GM21717 (cell line): ENCODE measurements at regions not wholly inside any gene's neighbourhood (a gene's known extent, or its start where the extent isn't known, plus 50 kb on each side); places are given as distances from the start of the nearest gene placed in this dataset.
"Not testable (repeated sequence)": the region's sequence is repeated elsewhere in the genome, so short reads cannot be mapped to it uniquely, and the experiment has no call there.

Experiments
- ATAC-seq: cut with Tn5 transposase; IDR thresholded peaks from one replicate; pipeline ENCODE4 v1.9.1; 2021; ENCODE audit warnings: mild to moderate bottlenecking, moderate library complexity; ENCODE audit not compliant: unreplicated experiment

GRCh38 chr6:128738112-128738511 is 144.8 kb upstream of the LAMA2 start:
- ATAC-seq: peak; percentile 99

- ATAC-seq: no peak
These were observed 146.2 kb upstream of the LAMA2 start for GRCh38 chr6:128736780-128737179.

- ATAC-seq: no peak
These were observed 151.4 kb upstream of the LAMA2 start for GRCh38 chr6:128731249-128732165.

GRCh38 chr6:128727500-128727899 is 155.4 kb upstream of the LAMA2 start:
- ATAC-seq: no peak

- ATAC-seq: no peak
These were observed 157.4 kb upstream of the LAMA2 start for GRCh38 chr6:128725271-128726233.

- no peak for ATAC-seq
These were observed 158.2 kb upstream of the LAMA2 start for GRCh38 chr6:128724738-128725137.

GRCh38 chr6:128723667-128724066 is 159.3 kb upstream of the LAMA2 start:
- ATAC-seq: no peak

- ATAC-seq: no peak
These were observed 162.0 kb upstream of the LAMA2 start for GRCh38 chr6:128720891-128721290.

- no peak for ATAC-seq
These were observed 163.2 kb upstream of the LAMA2 start for GRCh38 chr6:128719786-128720185.

GRCh38 chr6:128713461-128713860 is 169.5 kb upstream of the LAMA2 start:
- no peak for ATAC-seq

- no peak for ATAC-seq
These were observed 170.0 kb upstream of the LAMA2 start for GRCh38 chr6:128712898-128713297.

GRCh38 chr6:128711149-128711548 is 171.8 kb upstream of the LAMA2 start:
- ATAC-seq: no peak

- ATAC-seq: no peak
These were observed 172.6 kb upstream of the LAMA2 start for GRCh38 chr6:128710315-128710714.

GRCh38 chr6:128704601-128705000 is 178.3 kb upstream of the LAMA2 start:
- ATAC-seq: no peak

GRCh38 chr6:128703794-128704193 is 179.1 kb upstream of the LAMA2 start:
- ATAC-seq: not testable (repeated sequence)

GRCh38 chr6:128696691-128697689 is 176.6 kb upstream of the PTPRK start:
- ATAC-seq: no peak

- peak; percentile 46 for ATAC-seq
These were observed 174.1 kb upstream of the PTPRK start for GRCh38 chr6:128694303-128695009.

GRCh38 chr6:128690063-128690462 is 169.7 kb upstream of the PTPRK start:
- ATAC-seq: no peak

- no peak for ATAC-seq
These were observed 165.7 kb upstream of the PTPRK start for GRCh38 chr6:128686084-128686483.

GRCh38 chr6:128676456-128676855 is 156.1 kb upstream of the PTPRK start:
- ATAC-seq: no peak
